GM12878 (cell line): ENCODE measurements at regions not wholly inside any gene's neighbourhood (a gene's known extent, or its start where the extent isn't known, plus 50 kb on each side); places are given as distances from the start of the nearest gene placed in this dataset.

ENCODE experiments used
- ATAC-seq: fragments of 200-7000 bp; cut with Tn5 transposase; 3 replicates; pipeline ENCODE4 v1.9.1; 2020; ENCODE audit warnings: mild to moderate bottlenecking, moderate library complexity
- BruUV-seq: library from RNA; stranded (reverse); fragments of 400-500 nt; replicated peaks from 2 replicates; lab custom pipeline; 2021; lab: Mats Ljungman, UMichigan
- CTCF ChIA-PET: fragments of 300-600 bp; sonication (Branson Sonifier 250); formaldehyde crosslinking; extraction: SDS; loops from one replicate; lab custom pipeline; 2021; ENCODE audit warnings: inconsistent platforms; lab: Yijun Ruan, JAX
- POLR2A ChIA-PET: fragments of 350-600 bp; formaldehyde crosslinking; extraction: SDS; loops from one replicate; lab custom pipeline; 2021; ENCODE audit warnings: inconsistent platforms; lab: Charles Lee
- RAD21 ChIA-PET: fragments of 300-600 bp; sonication (Branson Sonifier 250); formaldehyde crosslinking; loops from one replicate; lab custom pipeline; 2023; ENCODE audit warnings: antibody characterized with exemption; ENCODE audit not compliant: unreplicated experiment; lab: Charles Lee
- SMC1A ChIA-PET: fragments of 300-600 bp; sonication (Branson Sonifier 250); formaldehyde crosslinking; loops from one replicate; lab custom pipeline; 2023; ENCODE audit not compliant: unreplicated experiment, uncharacterized antibody; lab: Charles Lee
- DNase-seq: peaks from one replicate; pipeline ENCODE4 v3.0.0-alpha.2; 2011; ENCODE audit warnings: low read depth, low spot score
- FAIRE-seq: peaks from 3 replicates; lab custom pipeline; 2011; peaks lifted over from hg19 to GRCh38; lab: Jason Lieb, UNC
- H2AFZ ChIP-seq: 2 replicates; pipeline ENCODE4 v1.6.0; 2011; ENCODE audit warnings: low read depth, low read length, control low read depth; ENCODE audit not compliant: control insufficient read depth
- H3K27ac ChIP-seq: 2 replicates; pipeline ENCODE4 v1.5.1; 2011; ENCODE audit warnings: control low read depth; ENCODE audit not compliant: control insufficient read depth, insufficient read depth
- H3K27me3 ChIP-seq, 2 experiments: replicated peaks in 1 of 2; 2 replicates each; pipeline versions ENCODE4 v1.6.0 to v1.6.1; 2011; ENCODE audit warnings: low read length in 1 of 2; ENCODE audit not compliant: control insufficient read depth in 2 of 2, insufficient read depth in 2 of 2
- H3K36me3 ChIP-seq, 2 experiments: 2 replicates each; pipeline ENCODE4 v1.5.1; 2011; ENCODE audit warnings: low read length in 1 of 2; ENCODE audit not compliant: control insufficient read depth in 2 of 2, insufficient read depth in 2 of 2
- H3K4me1 ChIP-seq: 2 replicates; pipeline ENCODE4 v1.6.1; 2011; ENCODE audit warnings: mild to moderate bottlenecking, low read length, moderate library complexity, mixed read lengths; ENCODE audit not compliant: control insufficient read depth, insufficient read depth
- H3K4me2 ChIP-seq: 2 replicates; pipeline ENCODE4 v1.6.0; 2011; ENCODE audit warnings: control low read depth; ENCODE audit not compliant: control insufficient read depth, insufficient read depth
- H3K4me3 ChIP-seq: fragments of 200-600 bp; sonication (generic); 2 replicates; pipeline ENCODE4 v1.5.1; 2016
- H3K79me2 ChIP-seq: 2 replicates; pipeline ENCODE4 v1.6.0; 2011; ENCODE audit warnings: low read length; ENCODE audit not compliant: control insufficient read depth, insufficient read depth
- H3K9ac ChIP-seq: 2 replicates; pipeline ENCODE4 v1.8.0; 2011; ENCODE audit warnings: low read length, control low read depth, mixed read lengths; ENCODE audit not compliant: control insufficient read depth, insufficient read depth
- H3K9me3 ChIP-seq: replicated peaks from 3 replicates; pipeline ENCODE4 v1.5.1; 2011; ENCODE audit warnings: mild to moderate bottlenecking, low read length; ENCODE audit not compliant: control insufficient read depth, insufficient read depth
- H4K20me1 ChIP-seq: 2 replicates; pipeline ENCODE4 v1.6.0; 2011; ENCODE audit not compliant: control insufficient read depth, insufficient read depth
- ATF7 ChIP-seq: fragments of 450-650 bp; IDR thresholded peaks from 2 replicates; pipeline ENCODE4 v1.6.1; 2016; ENCODE audit warnings: low read depth, mild to moderate bottlenecking
- BMI1 ChIP-seq: fragments of 450-650 bp; IDR thresholded peaks from 2 replicates; pipeline ENCODE4 v1.6.1; 2016; ENCODE audit warnings: mild to moderate bottlenecking, moderate library complexity, borderline replicate concordance
- BRCA1 ChIP-seq: IDR thresholded peaks from 2 replicates; pipeline ENCODE4 v1.6.1; 2011; ENCODE audit warnings: low read depth, low read length, improper control_type of control experiment
- EZH2 ChIP-seq: IDR thresholded peaks from 2 replicates; pipeline ENCODE4 v1.6.1; 2012; ENCODE audit warnings: low read depth, mild to moderate bottlenecking, control low read depth, inconsistent platforms, low read length, borderline replicate concordance; ENCODE audit not compliant: control insufficient read depth
- JUND ChIP-seq: IDR thresholded peaks from 2 replicates; pipeline ENCODE4 v1.6.1; 2012; ENCODE audit warnings: low read depth, mild to moderate bottlenecking, low read length, improper control_type of control experiment, moderate library complexity
- KAT2A ChIP-seq: conservative IDR thresholded peaks from 2 replicates; pipeline ENCODE4 v1.6.1; 2011; ENCODE audit warnings: low read depth, low read length; ENCODE audit not compliant: control insufficient read depth
- KLF5 ChIP-seq: fragments of 450-650 bp; IDR thresholded peaks from 2 replicates; pipeline ENCODE4 v1.6.1; 2014; ENCODE audit warnings: mild to moderate bottlenecking; ENCODE audit not compliant: partially characterized antibody
- MEF2B ChIP-seq: fragments of 450-650 bp; IDR thresholded peaks from 2 replicates; pipeline ENCODE4 v1.6.1; 2018; ENCODE audit warnings: mild to moderate bottlenecking, moderate library complexity; ENCODE audit not compliant: partially characterized antibody, poor library complexity, severe bottlenecking
- SRF ChIP-seq, 2 experiments: IDR thresholded peaks; 2 replicates each; pipeline ENCODE4 v1.6.1; 2011; ENCODE audit warnings: low read depth in 2 of 2, low read length in 2 of 2, mild to moderate bottlenecking in 1 of 2, moderate library complexity in 1 of 2
- ZNF207 ChIP-seq: fragments of 450-650 bp; IDR thresholded peaks from 2 replicates; pipeline ENCODE4 v1.6.1; 2014; ENCODE audit warnings: antibody characterized with exemption, mild to moderate bottlenecking, borderline replicate concordance
- ZZZ3 ChIP-seq: IDR thresholded peaks from 2 replicates; pipeline ENCODE4 v1.6.1; 2011; ENCODE audit warnings: low read depth; ENCODE audit not compliant: control insufficient read depth, insufficient read length
- WGBS: methylation state at CpG from one replicate; pipeline ENCODE4 v1.1.6; 2016; ENCODE audit warnings: low lambda C conversion rate; ENCODE audit not compliant: insufficient replicate concordance, insufficient coverage; ENCODE audit errors: missing lambda C conversion rate; 5-methylcytosine and 5-hydroxymethylcytosine counted together
- in situ Hi-C: fragments of 300-500 bp; cut with MboI; formaldehyde crosslinking; loops from 9 replicates; pipeline ENCODE4 v1.14.3; 2018; ENCODE audit warnings: mixed read lengths
- intact Hi-C: fragments of 100-400 bp; cut with micrococcal nuclease; formaldehyde crosslinking; loops from one replicate; pipeline ENCODE4 v1.14.2; 2022; ENCODE audit not compliant: unreplicated experiment
- TF ChIP-seq, protein P1 (sequence below): fragments of 450-650 bp; formaldehyde crosslinking; IDR thresholded peaks from 2 replicates; pipeline ENCODE4 v1.4.0; 2020; ENCODE audit warnings: mild to moderate bottlenecking, moderate library complexity
- TF ChIP-seq, protein P2 (sequence below): IDR thresholded peaks from 2 replicates; pipeline ENCODE4 v1.6.1; 2011; ENCODE audit warnings: low read depth, low read length, improper control_type of control experiment, borderline replicate concordance
- TF ChIP-seq, protein P3 (sequence below): fragments of 150-350 bp; IDR thresholded peaks from 2 replicates; pipeline ENCODE4 v1.6.1; 2014; ENCODE audit warnings: mild to moderate bottlenecking, low read depth, low read length

DNA sequence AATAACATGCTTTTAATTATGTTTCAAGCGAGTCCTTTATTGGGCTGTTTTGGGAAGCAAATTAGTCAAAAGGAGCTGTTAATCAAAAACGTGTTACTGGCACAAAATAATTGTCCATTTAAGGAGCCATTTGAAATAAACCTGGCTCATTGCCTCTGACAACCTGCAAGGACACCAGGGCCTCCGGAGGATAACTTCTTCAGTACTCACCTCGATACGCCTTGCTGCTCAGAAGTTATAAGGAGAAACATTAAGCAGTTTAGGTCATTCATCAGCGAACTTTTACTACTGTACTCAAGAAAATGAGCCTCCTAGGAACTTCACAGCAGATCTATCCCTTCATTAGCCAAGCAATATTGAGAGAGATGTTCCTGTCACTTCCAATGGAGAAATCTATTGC, 1579.2 kb upstream of the ACVR2A start:
- Histone ChIP-seq H3K27ac (no peak overlapping the region), H3K9me3 (no peaks in the 10 kb centered on the region), H4K20me1 (no peaks in the 10 kb centered on the region), H3K9ac (no peak overlapping the region), H3K27me3 (no peaks in the 10 kb centered on the region), H3K4me3 (no peak overlapping the region), H3K4me1 (no peaks in the 10 kb centered on the region), H3K79me2 (no peaks in the 10 kb centered on the region), H3K36me3 (no peaks in the 10 kb centered on the region), H3K4me2 (no peak overlapping the region), H2AFZ (no peak overlapping the region)
- no peak for ATAC-seq
- intact Hi-C loops (no loop called here), in situ Hi-C loops (no loop called here)
- no TSS peak for BruUV-seq
- 2% methylated on average over 6 of the region's 6 CpGs for WGBS
- POLR2A ChIA-PET, result no interaction called here
- TF ChIP-seq SRF (IDR thresholded peaks at IDR 0.05; ENCODE audit: low read depth in 2 of 2, low read length in 2 of 2) (no peak), BRCA1 (no peak), KAT2A (no peak), JUND (no peak), KLF5 (no peak), MEF2B (no peak), EZH2 (no peak), ZNF207 (no peak), ATF7 (no peak), ZZZ3 (no peak), BMI1 (no peak)
- TF ChIP-seq, protein P1, sequence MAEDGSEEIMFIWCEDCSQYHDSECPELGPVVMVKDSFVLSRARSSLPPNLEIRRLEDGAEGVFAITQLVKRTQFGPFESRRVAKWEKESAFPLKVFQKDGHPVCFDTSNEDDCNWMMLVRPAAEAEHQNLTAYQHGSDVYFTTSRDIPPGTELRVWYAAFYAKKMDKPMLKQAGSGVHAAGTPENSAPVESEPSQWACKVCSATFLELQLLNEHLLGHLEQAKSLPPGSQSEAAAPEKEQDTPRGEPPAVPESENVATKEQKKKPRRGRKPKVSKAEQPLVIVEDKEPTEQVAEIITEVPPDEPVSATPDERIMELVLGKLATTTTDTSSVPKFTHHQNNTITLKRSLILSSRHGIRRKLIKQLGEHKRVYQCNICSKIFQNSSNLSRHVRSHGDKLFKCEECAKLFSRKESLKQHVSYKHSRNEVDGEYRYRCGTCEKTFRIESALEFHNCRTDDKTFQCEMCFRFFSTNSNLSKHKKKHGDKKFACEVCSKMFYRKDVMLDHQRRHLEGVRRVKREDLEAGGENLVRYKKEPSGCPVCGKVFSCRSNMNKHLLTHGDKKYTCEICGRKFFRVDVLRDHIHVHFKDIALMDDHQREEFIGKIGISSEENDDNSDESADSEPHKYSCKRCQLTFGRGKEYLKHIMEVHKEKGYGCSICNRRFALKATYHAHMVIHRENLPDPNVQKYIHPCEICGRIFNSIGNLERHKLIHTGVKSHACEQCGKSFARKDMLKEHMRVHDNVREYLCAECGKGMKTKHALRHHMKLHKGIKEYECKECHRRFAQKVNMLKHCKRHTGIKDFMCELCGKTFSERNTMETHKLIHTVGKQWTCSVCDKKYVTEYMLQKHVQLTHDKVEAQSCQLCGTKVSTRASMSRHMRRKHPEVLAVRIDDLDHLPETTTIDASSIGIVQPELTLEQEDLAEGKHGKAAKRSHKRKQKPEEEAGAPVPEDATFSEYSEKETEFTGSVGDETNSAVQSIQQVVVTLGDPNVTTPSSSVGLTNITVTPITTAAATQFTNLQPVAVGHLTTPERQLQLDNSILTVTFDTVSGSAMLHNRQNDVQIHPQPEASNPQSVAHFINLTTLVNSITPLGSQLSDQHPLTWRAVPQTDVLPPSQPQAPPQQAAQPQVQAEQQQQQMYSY, result no peak
- TF ChIP-seq, protein P2, sequence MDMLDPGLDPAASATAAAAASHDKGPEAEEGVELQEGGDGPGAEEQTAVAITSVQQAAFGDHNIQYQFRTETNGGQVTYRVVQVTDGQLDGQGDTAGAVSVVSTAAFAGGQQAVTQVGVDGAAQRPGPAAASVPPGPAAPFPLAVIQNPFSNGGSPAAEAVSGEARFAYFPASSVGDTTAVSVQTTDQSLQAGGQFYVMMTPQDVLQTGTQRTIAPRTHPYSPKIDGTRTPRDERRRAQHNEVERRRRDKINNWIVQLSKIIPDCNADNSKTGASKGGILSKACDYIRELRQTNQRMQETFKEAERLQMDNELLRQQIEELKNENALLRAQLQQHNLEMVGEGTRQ, result no peak
- TF ChIP-seq, protein P3, sequence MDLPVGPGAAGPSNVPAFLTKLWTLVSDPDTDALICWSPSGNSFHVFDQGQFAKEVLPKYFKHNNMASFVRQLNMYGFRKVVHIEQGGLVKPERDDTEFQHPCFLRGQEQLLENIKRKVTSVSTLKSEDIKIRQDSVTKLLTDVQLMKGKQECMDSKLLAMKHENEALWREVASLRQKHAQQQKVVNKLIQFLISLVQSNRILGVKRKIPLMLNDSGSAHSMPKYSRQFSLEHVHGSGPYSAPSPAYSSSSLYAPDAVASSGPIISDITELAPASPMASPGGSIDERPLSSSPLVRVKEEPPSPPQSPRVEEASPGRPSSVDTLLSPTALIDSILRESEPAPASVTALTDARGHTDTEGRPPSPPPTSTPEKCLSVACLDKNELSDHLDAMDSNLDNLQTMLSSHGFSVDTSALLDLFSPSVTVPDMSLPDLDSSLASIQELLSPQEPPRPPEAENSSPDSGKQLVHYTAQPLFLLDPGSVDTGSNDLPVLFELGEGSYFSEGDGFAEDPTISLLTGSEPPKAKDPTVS, result no peak
- DNase-seq, result no peak
- RAD21 ChIA-PET, result no interaction called here
- FAIRE-seq, result no peak
- CTCF ChIA-PET, result interaction anchor here (1.4 kb wide), 1 partner anchor 19 kb away, joined by 3 read pairs; no protein-coding TSS in a partner anchor
- SMC1A ChIA-PET, result interaction anchor here (0.9 kb wide), 2 partner anchors 16 to 61 kb away, joined by 3 read pairs; no protein-coding TSS in a partner anchor
